Testis (tissue), 2 donors: ENCODE measurements at regions not wholly inside any gene's neighbourhood (a gene's known extent, or its start where the extent isn't known, plus 50 kb on each side); places are given as distances from the start of the nearest gene placed in this dataset.

ENCODE experiments used
- POLR2A ChIP-seq: fragments of 450-650 bp; IDR thresholded peaks from one replicate; pipeline ENCODE4 v1.6.1; 2017; ENCODE audit warnings: antibody characterized with exemption, mild to moderate bottlenecking, moderate library complexity
- TF ChIP-seq, protein P1 (sequence below), 3 experiments: fragments of 450-650 bp in 2 of 3; fragments of 200-600 bp in 1 of 3; sonication (generic) in 1 of 3; IDR thresholded peaks; one replicate each; pipeline ENCODE4 v1.5.1; 2016 to 2019; ENCODE audit warnings: antibody characterized with exemption in 3 of 3, mild to moderate bottlenecking in 2 of 3, moderate library complexity in 1 of 3

DNA sequence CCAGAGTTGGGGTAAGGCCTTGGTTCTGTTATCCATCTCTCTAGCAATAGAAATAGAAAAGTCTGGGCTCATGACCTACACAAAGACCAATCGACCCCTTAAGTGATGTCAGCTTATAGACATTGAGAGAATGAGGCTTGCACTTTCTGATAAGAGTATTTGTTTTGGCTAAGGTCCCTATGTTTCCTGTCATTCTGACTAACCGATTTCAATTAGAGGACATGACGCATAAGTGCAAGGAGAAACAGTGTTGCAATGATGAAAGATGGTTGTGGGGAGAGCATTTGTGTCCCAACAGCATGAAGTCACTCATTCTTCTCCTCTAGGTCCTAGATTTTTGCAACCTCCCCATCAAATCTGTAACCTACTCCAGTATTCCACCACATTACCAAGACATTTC is 255.1 kb downstream of the MAT2B start:
- no peak for TF ChIP-seq POLR2A
- TF ChIP-seq, protein P1, sequence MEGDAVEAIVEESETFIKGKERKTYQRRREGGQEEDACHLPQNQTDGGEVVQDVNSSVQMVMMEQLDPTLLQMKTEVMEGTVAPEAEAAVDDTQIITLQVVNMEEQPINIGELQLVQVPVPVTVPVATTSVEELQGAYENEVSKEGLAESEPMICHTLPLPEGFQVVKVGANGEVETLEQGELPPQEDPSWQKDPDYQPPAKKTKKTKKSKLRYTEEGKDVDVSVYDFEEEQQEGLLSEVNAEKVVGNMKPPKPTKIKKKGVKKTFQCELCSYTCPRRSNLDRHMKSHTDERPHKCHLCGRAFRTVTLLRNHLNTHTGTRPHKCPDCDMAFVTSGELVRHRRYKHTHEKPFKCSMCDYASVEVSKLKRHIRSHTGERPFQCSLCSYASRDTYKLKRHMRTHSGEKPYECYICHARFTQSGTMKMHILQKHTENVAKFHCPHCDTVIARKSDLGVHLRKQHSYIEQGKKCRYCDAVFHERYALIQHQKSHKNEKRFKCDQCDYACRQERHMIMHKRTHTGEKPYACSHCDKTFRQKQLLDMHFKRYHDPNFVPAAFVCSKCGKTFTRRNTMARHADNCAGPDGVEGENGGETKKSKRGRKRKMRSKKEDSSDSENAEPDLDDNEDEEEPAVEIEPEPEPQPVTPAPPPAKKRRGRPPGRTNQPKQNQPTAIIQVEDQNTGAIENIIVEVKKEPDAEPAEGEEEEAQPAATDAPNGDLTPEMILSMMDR (IDR thresholded peaks at IDR 0.05) = no peak
